Liver (tissue), 8 donors: ENCODE measurements at regions not wholly inside any gene's neighbourhood (a gene's known extent, or its start where the extent isn't known, plus 50 kb on each side); places are given as distances from the start of the nearest gene placed in this dataset.

ENCODE experiments used
- DNase-seq: peaks from one replicate; pipeline ENCODE4 v3.0.0-alpha.2; 2017; ENCODE audit warnings: low spot score
- H3K27ac ChIP-seq, 2 donors: one replicate each; pipeline ENCODE4 v1.7.0; 2013; ENCODE audit warnings: inconsistent platforms in 2 of 2, low read length in 2 of 2, control low read depth in 1 of 2, low read depth in 1 of 2, mild to moderate bottlenecking in 1 of 2
- H3K27me3 ChIP-seq, 4 donors: one replicate each; pipeline versions ENCODE4 v1.6.1 to v1.7.0; 2013; ENCODE audit warnings: low read length in 3 of 4, inconsistent platforms in 1 of 4, mild to moderate bottlenecking in 1 of 4, moderate library complexity in 1 of 4; ENCODE audit not compliant: control insufficient read depth in 4 of 4, insufficient read depth in 4 of 4
- H3K36me3 ChIP-seq, 4 donors: one replicate each; pipeline versions ENCODE4 v1.6.1 to v1.7.0; 2013; ENCODE audit warnings: low read length in 3 of 4, mild to moderate bottlenecking in 3 of 4, low read depth in 1 of 4, moderate library complexity in 1 of 4; ENCODE audit not compliant: control insufficient read depth in 4 of 4, insufficient read depth in 3 of 4
- H3K4me1 ChIP-seq, 4 donors: one replicate each; pipeline versions ENCODE4 v1.6.1 to v1.7.0; 2013; ENCODE audit warnings: low read length in 3 of 4, mild to moderate bottlenecking in 3 of 4, moderate library complexity in 1 of 4; ENCODE audit not compliant: control insufficient read depth in 4 of 4, insufficient read depth in 4 of 4
- H3K4me3 ChIP-seq, 3 donors: one replicate each; pipeline versions ENCODE4 v1.6.1 to v1.7.0; 2013; ENCODE audit warnings: low read length in 3 of 3, control low read depth in 1 of 3, low read depth in 1 of 3, mild to moderate bottlenecking in 1 of 3
- H3K9ac ChIP-seq, 2 donors: one replicate each; pipeline ENCODE4 v1.7.0; 2013; ENCODE audit warnings: low read length in 2 of 2, mild to moderate bottlenecking in 2 of 2, moderate library complexity in 2 of 2, control low read depth in 1 of 2, low read depth in 1 of 2
- H3K9me3 ChIP-seq, 4 donors: one replicate each; pipeline versions ENCODE4 v1.6.1 to v1.7.0; 2013; ENCODE audit warnings: low read length in 3 of 4; ENCODE audit not compliant: control insufficient read depth in 4 of 4
- CTCF ChIP-seq: fragments of 150-350 bp; IDR thresholded peaks from 2 replicates; pipeline ENCODE4 v1.5.1; 2017; ENCODE audit warnings: improper control_type of control experiment, low read depth, low read length; ENCODE audit not compliant: missing input control
- EGR1 ChIP-seq, 2 donors: IDR thresholded peaks; 2 replicates each; pipeline ENCODE4 v1.6.1; 2016 to 2018; ENCODE audit warnings: antibody characterized with exemption in 2 of 2, low read depth in 2 of 2
- FOXA1 ChIP-seq: IDR thresholded peaks from 2 replicates; pipeline ENCODE4 v1.6.1; 2016; ENCODE audit warnings: antibody characterized with exemption
- FOXA2 ChIP-seq: IDR thresholded peaks from 2 replicates; pipeline ENCODE4 v1.6.1; 2016; ENCODE audit warnings: antibody characterized with exemption
- GABPA ChIP-seq, 2 donors: IDR thresholded peaks in 1 of 2; conservative IDR thresholded peaks in 1 of 2; 2 replicates each; pipeline ENCODE4 v1.6.1; 2016; ENCODE audit warnings: antibody characterized with exemption in 2 of 2, mild to moderate bottlenecking in 1 of 2, moderate library complexity in 1 of 2
- HNF4A ChIP-seq, 2 donors: conservative IDR thresholded peaks; 2 replicates each; pipeline ENCODE4 v1.6.1; 2016; ENCODE audit warnings: antibody characterized with exemption in 2 of 2, mild to moderate bottlenecking in 2 of 2
- HNF4G ChIP-seq: IDR thresholded peaks from 2 replicates; pipeline ENCODE4 v1.6.1; 2016; ENCODE audit warnings: antibody characterized with exemption
- JUND ChIP-seq, 2 donors: IDR thresholded peaks; 2 replicates each; pipeline ENCODE4 v1.6.1; 2016; ENCODE audit warnings: antibody characterized with exemption in 2 of 2
- MAX ChIP-seq: IDR thresholded peaks from 2 replicates; pipeline ENCODE4 v1.6.1; 2016; ENCODE audit warnings: antibody characterized with exemption
- NR2F2 ChIP-seq: IDR thresholded peaks from 2 replicates; pipeline ENCODE4 v1.6.1; 2016; ENCODE audit warnings: antibody characterized with exemption
- RXRA ChIP-seq, 2 donors: IDR thresholded peaks; 2 replicates each; pipeline ENCODE4 v1.6.1; 2017 to 2018; ENCODE audit warnings: antibody characterized with exemption in 2 of 2, mild to moderate bottlenecking in 1 of 2
- SP1 ChIP-seq: IDR thresholded peaks from 2 replicates; pipeline ENCODE4 v1.6.1; 2018; ENCODE audit warnings: antibody characterized with exemption, mild to moderate bottlenecking
- TAF1 ChIP-seq: conservative IDR thresholded peaks from 2 replicates; pipeline ENCODE4 v1.6.1; 2016; ENCODE audit warnings: antibody characterized with exemption, mild to moderate bottlenecking
- ZBTB33 ChIP-seq: IDR thresholded peaks from 2 replicates; pipeline ENCODE4 v1.6.1; 2016; ENCODE audit warnings: antibody characterized with exemption
- WGBS: extraction: QIAGEN DNeasy Blood & Tissue Kit; methylation state at CpG from one replicate; pipeline ENCODE4 v1.1.7; 2013; 5-methylcytosine and 5-hydroxymethylcytosine counted together
- donor health status: healthy.
- donor health status: healthy.
- donor health status: healthy.
- donor health status: healthy.
- donor health status: healthy.

- Histone ChIP-seq H3K9ac (no peak overlapping the region), H3K27me3 (no peaks in the 10 kb centered on the region), H3K9me3 (no peaks in the 10 kb centered on the region), H3K4me3 (no peak overlapping the region), H3K4me1 (no peaks in the 10 kb centered on the region), H3K36me3 (no peaks in the 10 kb centered on the region), H3K27ac (no peak overlapping the region)
- TF ChIP-seq MAX = no peak
- no peak for TF ChIP-seq HNF4A (conservative IDR thresholded peaks at IDR 0.05)
- no peak for TF ChIP-seq ZBTB33
- TF ChIP-seq CTCF = no peak
- TF ChIP-seq EGR1 (IDR thresholded peaks at IDR 0.05; ENCODE audit: low read depth in 2 of 2) = no peak
- TF ChIP-seq SP1 = no peak
- no peak for TF ChIP-seq FOXA2
- no peak for TF ChIP-seq RXRA (IDR thresholded peaks at IDR 0.05)
- no peak for TF ChIP-seq TAF1
- 92% methylated on average over 1 of the region's 1 CpG for WGBS
- DNase-seq = no peak
These were observed 1139.8 kb upstream of the AMELY start for GRCh38 chrY:8051340-8051739.

- Histone ChIP-seq H3K9me3 (no peaks in the 10 kb centered on the region), H3K27me3 (no peaks in the 10 kb centered on the region), H3K4me1 (no peaks in the 10 kb centered on the region), H3K36me3 (no peaks in the 10 kb centered on the region), H3K27ac (no peak overlapping the region), H3K4me3 (no peak overlapping the region), H3K9ac (no peak overlapping the region)
- WGBS = 85% methylated on average over 1 of the region's 1 CpG
- TF ChIP-seq JUND (IDR thresholded peaks at IDR 0.05) (no peak), HNF4G (no peak), CTCF (no peak), HNF4A (conservative IDR thresholded peaks at IDR 0.05) (no peak), NR2F2 (no peak), RXRA (IDR thresholded peaks at IDR 0.05) (no peak), TAF1 (no peak), SP1 (no peak), FOXA2 (no peak), GABPA (IDR thresholded peaks at IDR 0.05 in 1 of 2, conservative IDR thresholded peaks at IDR 0.05 in 1 of 2) (no peak), FOXA1 (no peak), ZBTB33 (no peak)
- no peak for DNase-seq
These were observed 1129.7 kb upstream of the AMELY start for GRCh38 chrY:8041238-8041637.
